Activated T-helper 1 cell treated with anti-CD3 and anti-CD28 coated beads, Interleukin-12 subunit alpha, Interleukin-12 subunit beta, Interleukin-2, Interleukin-4 antibody, amounts not matched to agents 30 ng/mL and 10 ng/mL and 1 ng/mL, durations not matched to agents 14 hours and 24 hours and 36 hours (primary cell): ENCODE measurements at regions not wholly inside any gene's neighbourhood (a gene's known extent, or its start where the extent isn't known, plus 50 kb on each side); places are given as distances from the start of the nearest gene placed in this dataset.
"Not testable (repeated sequence)": the region's sequence is repeated elsewhere in the genome, so short reads cannot be mapped to it uniquely, and the experiment has no call there.

ENCODE experiments used
- DNase-seq: peaks from one replicate; pipeline ENCODE4 v3.0.0; 2021; ENCODE audit warnings: low spot score
- H3K27ac Mint-ChIP-seq: one replicate; pipeline ENCODE4 v1.8.0; 2021; ENCODE audit warnings: mild to moderate bottlenecking, mixed read lengths
- H3K27me3 Mint-ChIP-seq: one replicate; pipeline ENCODE4 v1.8.0; 2022; ENCODE audit warnings: mild to moderate bottlenecking, moderate library complexity, mixed read lengths; ENCODE audit not compliant: insufficient read depth
- H3K36me3 Mint-ChIP-seq: one replicate; pipeline ENCODE4 v1.8.0; 2021; ENCODE audit warnings: low read depth, mixed read lengths
- H3K4me1 Mint-ChIP-seq: one replicate; pipeline ENCODE4 v1.8.0; 2021; ENCODE audit warnings: low read depth, mixed read lengths
- H3K4me3 Mint-ChIP-seq: one replicate; pipeline ENCODE4 v1.8.0; 2021; ENCODE audit warnings: mild to moderate bottlenecking, moderate library complexity, mixed read lengths
- H3K9me3 Mint-ChIP-seq: one replicate; pipeline ENCODE4 v1.8.0; 2021; ENCODE audit warnings: mixed read lengths
- intact Hi-C: fragments of 100-400 bp; cut with micrococcal nuclease; formaldehyde crosslinking; loops from one replicate; pipeline ENCODE4 v1.15.1; 2024

DNA sequence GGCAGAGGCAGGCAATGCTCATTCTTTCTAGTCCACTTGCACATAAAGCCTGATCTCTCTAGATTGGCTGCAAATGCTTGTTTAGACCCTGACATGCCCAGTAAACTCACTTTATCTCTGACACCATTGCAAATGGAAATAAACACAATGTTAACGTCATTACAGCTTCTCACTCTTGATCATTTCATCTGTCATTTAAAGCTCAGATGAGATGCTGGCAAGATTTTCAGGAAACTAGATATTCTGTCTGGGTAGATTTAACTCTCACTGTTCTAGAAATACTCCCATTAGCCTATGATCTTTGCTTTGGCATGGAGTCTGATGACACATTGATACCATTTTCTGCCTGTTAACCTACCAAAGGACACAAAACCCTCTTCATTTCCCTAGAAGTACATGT lies 320.7 kb upstream of the HNRNPA3 start:
- Mint-ChIP-seq H3K4me1 (no peaks in the 10 kb centered on the region), H3K27me3 (peaks cover 2% of the 10 kb centered on the region), H3K27ac (no peak overlapping the region), H3K9me3 (no peaks in the 10 kb centered on the region), H3K4me3 (no peak overlapping the region), H3K36me3 (peaks cover 2% of the 10 kb centered on the region)
- intact Hi-C loops: no loop called here
- DNase-seq: no peak

DNA sequence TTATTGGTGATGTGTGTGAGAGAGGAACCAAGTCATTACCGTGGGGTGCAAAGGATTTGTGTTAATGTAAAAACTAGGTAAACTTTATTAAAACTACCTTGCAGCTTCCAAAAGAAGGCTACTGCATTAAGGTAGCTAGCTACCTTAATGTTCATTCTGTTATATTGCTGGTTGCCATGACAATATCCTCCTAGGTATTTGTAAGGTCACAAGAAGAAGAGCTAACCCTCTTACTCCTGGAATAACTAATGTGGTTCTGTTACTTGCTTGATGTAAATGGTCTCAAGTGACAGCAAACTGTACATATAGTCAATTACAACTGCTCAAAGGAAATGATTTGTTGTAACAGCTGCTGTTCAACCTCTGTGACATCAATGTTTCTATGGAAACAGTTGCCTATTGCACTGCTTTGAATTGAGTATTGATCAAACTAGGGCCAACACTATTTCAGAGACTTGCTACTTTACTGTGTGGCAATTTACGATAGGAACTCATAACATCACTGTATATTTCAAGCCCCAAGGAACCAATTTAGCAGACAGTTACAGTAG lies 319.8 kb upstream of the HNRNPA3 start:
- no peak for DNase-seq
- Mint-ChIP-seq H3K4me3 (no peak overlapping the region), H3K9me3 (no peaks in the 10 kb centered on the region), H3K4me1 (no peaks in the 10 kb centered on the region), H3K27ac (no peak overlapping the region), H3K36me3 (peaks cover 2% of the 10 kb centered on the region), H3K27me3 (peaks cover 2% of the 10 kb centered on the region)
- intact Hi-C loops: no loop called here

DNA sequence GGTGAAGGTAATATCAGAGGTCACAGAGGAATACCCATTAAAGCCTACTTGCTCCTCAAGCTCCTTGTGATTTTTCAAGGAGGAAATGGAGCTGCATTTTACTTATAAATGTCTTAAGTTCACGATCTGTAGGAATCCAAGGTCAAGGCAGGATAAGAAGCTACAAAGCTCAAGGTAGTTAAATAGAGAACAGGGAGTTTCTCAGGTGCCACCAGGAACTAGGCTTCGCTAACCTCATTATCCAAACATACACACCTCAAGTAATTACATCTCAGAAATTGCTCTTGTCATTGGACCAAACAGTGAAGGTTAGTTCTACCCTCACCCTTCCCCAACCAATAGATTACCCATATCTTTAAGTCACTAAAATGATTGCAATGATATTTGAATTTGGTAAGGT lies 317.4 kb upstream of the HNRNPA3 start:
- intact Hi-C loops: no loop called here
- Mint-ChIP-seq H3K9me3 (no peaks in the 10 kb centered on the region), H3K4me1 (no peaks in the 10 kb centered on the region), H3K27me3 (peaks cover 8% of the 10 kb centered on the region), H3K4me3 (no peak overlapping the region), H3K36me3 (peaks cover 2% of the 10 kb centered on the region), H3K27ac (no peak overlapping the region)
- no peak for DNase-seq

DNA sequence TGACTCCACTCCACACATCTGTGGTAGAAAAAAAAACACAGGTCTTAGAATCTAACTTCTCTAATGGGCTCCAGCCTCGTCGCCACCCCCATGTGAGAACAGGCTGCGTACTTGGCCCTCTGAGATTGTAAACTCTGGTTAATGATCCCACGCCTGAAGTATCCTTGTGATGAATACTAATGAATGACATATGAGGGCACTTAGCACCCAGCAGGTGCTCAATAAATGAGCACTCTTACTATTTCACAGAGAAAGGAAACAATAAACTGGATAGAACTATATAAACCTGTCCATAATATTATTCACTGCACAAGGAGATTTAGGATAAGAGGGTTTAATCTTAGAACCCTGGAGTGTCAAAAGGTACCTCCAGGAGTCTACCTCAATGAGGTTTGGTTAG lies 310.1 kb upstream of the HNRNPA3 start:
- H3K4me1 Mint-ChIP-seq: no peaks in the 10 kb centered on the region
- no peak for DNase-seq
- no peaks in the 10 kb centered on the region for H3K9me3 Mint-ChIP-seq
- peaks cover 25% of the 10 kb centered on the region for H3K27me3 Mint-ChIP-seq
- no peaks in the 10 kb centered on the region for H3K36me3 Mint-ChIP-seq
- intact Hi-C loops: no loop called here
- H3K27ac Mint-ChIP-seq: no peak overlapping the region
- no peak overlapping the region for H3K4me3 Mint-ChIP-seq

DNA sequence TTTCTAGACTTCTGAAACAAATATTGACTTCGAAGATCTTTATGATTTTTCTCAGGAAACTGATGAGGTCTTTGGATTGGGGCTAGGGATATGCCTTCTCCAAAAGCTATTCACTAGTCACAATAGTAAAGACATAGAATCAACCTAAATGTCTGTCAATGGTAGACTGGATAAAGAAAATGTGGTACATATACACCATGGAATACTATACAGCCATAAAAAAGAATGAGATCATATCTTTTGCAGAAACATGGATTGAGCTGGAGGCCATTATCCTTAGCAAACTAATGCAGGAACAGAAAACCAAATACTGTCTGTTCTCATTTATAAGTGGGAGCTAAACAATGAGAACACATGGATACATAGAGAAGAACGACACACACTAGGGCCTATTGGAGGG lies 308.5 kb upstream of the HNRNPA3 start:
- H3K4me1 Mint-ChIP-seq, H3K9me3 Mint-ChIP-seq, H3K27ac Mint-ChIP-seq, DNase-seq, intact Hi-C loops, H3K4me3 Mint-ChIP-seq, H3K36me3 Mint-ChIP-seq: not testable (repeated sequence)
- H3K27me3 Mint-ChIP-seq: peaks cover 21% of the 10 kb centered on the region

DNA sequence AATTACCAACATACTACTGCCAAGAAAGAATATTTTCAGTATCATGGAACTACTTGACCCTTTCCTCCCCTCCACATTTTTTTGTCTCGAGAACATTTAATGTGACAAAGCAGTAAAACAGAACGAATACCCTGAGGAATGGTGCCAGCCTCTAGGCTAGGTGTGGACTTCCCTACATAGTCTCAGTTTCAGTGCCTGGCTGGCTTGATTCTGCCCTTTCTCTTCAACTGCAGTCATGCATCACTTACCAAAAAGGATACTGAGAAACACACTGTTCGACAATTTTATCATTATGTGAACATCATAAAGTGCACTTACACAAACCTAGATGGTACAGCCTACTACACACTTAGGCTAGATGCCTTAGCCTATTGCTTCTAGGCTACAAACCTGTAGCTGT lies 305.3 kb upstream of the HNRNPA3 start:
- no peak for DNase-seq
- peaks cover 11% of the 10 kb centered on the region for H3K4me1 Mint-ChIP-seq
- H3K27ac Mint-ChIP-seq: no peak overlapping the region
- no peaks in the 10 kb centered on the region for H3K36me3 Mint-ChIP-seq
- intact Hi-C loops: no loop called here
- H3K27me3 Mint-ChIP-seq: peaks cover 20% of the 10 kb centered on the region
- no peak overlapping the region for H3K4me3 Mint-ChIP-seq
- H3K9me3 Mint-ChIP-seq: no peaks in the 10 kb centered on the region

DNA sequence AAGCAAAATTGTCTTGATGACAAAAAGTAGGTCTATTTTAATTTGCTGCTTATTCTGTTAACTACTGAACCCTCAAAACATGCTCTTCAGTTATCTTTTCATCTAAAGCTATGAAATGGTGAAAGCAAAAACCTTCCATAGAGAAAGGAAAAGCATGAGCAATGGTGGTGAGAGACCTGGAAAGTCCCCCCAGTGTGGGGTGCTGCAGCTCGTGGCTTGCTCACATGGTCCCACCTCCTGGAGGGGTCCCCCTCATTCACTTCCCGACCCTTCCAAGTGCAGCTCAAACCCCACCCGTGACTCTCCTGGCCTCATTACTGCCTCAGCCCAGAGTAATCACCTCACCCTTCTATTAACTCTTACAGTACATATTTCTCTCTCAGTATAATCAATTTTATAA lies 301.8 kb upstream of the HNRNPA3 start:
- Mint-ChIP-seq H3K36me3 (no peaks in the 10 kb centered on the region), H3K4me3 (no peak overlapping the region), H3K27me3 (peaks cover 13% of the 10 kb centered on the region), H3K4me1 (peaks cover 16% of the 10 kb centered on the region), H3K27ac (no peak overlapping the region), H3K9me3 (no peaks in the 10 kb centered on the region)
- intact Hi-C loops: no loop called here
- no peak for DNase-seq

DNA sequence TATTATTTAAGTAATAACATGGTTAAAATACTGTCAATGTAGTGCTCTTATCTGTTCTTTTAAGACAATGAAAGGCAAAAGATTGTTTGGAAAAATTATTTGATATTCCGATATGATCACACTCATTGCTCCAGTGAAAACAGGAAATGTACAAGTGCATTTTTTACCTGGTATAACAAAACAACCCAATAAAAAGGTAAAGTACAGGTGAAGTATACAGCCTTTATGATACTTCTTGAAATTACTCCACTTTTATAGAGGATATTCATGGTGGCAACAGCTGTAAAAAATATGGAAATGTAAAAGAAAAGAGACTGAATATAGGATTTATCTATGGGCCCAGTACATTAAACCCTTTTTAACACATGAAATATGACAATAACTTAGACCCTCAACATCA lies 298.6 kb upstream of the HNRNPA3 start:
- H3K36me3 Mint-ChIP-seq: no peaks in the 10 kb centered on the region
- no peak for DNase-seq
- H3K4me3 Mint-ChIP-seq: no peak overlapping the region
- intact Hi-C loops: no loop called here
- H3K27me3 Mint-ChIP-seq: peaks cover 6% of the 10 kb centered on the region
- H3K27ac Mint-ChIP-seq: no peak overlapping the region
- peaks cover 17% of the 10 kb centered on the region for H3K4me1 Mint-ChIP-seq
- no peaks in the 10 kb centered on the region for H3K9me3 Mint-ChIP-seq

DNA sequence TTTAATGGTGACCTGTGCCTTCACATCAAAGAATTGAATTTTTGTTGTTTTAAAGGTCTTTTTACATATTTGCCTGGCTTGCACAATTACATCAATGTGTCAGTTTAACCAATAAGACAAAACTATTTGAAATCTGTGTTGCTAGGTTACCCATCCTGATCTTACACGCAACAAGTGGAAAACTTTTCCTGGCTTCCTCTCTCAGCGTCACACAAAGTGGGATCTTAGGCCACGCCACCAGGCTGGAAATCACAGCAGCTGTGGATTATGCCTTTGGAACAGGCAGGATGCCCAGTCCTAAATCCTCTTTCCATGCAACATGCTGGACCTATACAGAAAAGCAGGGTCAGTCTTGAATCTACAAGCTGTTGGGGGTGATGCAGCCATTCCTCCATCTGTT lies 298.2 kb upstream of the HNRNPA3 start:
- Mint-ChIP-seq H3K9me3 (no peaks in the 10 kb centered on the region), H3K36me3 (no peaks in the 10 kb centered on the region), H3K27me3 (peaks cover 6% of the 10 kb centered on the region), H3K4me1 (peaks cover 17% of the 10 kb centered on the region), H3K27ac (no peak overlapping the region), H3K4me3 (no peak overlapping the region)
- DNase-seq: no peak
- intact Hi-C loops: no loop called here

DNA sequence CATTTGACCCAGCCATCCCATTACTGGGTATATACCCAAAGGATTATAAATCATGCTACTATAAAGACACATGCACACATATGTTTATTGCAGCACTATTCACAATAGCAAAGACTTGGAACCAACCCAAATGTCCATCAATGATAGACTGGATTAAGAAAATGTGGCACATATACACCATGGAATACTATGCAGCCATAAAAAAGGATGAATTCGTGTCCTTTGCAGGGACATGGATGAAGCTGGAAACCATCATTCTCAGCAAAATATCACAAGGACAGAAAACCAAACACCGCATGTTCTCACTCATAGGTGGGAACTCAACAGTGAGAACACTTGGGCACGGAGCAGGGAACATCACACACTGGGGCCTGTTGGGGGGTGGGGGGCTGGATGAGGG lies 290.0 kb upstream of the HNRNPA3 start:
- H3K4me1 Mint-ChIP-seq, DNase-seq, intact Hi-C loops, H3K4me3 Mint-ChIP-seq, H3K36me3 Mint-ChIP-seq, H3K27ac Mint-ChIP-seq, H3K9me3 Mint-ChIP-seq: not testable (repeated sequence)
- peaks cover 13% of the 10 kb centered on the region for H3K27me3 Mint-ChIP-seq

DNA sequence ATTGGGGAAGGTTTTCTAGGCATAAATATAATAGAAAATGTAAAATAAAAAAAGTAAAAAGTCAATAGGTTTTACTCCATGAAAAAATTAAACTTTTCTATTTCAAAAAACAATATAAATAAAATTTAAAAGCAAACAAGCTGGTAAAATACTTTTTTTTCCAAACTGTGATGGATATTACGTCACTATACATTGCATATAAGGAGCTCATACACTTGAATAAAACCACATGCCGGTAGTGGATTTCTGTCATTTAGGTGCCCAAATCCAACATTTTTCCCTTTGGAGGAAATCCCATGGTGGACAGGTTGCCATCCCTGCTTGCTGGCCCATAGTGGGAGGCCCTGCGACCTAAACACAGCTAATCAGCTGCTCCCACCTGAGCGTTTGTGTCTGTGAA lies 289.4 kb upstream of the HNRNPA3 start:
- no peaks in the 10 kb centered on the region for H3K4me1 Mint-ChIP-seq
- peaks cover 2% of the 10 kb centered on the region for H3K36me3 Mint-ChIP-seq
- intact Hi-C loops: no loop called here

DNA sequence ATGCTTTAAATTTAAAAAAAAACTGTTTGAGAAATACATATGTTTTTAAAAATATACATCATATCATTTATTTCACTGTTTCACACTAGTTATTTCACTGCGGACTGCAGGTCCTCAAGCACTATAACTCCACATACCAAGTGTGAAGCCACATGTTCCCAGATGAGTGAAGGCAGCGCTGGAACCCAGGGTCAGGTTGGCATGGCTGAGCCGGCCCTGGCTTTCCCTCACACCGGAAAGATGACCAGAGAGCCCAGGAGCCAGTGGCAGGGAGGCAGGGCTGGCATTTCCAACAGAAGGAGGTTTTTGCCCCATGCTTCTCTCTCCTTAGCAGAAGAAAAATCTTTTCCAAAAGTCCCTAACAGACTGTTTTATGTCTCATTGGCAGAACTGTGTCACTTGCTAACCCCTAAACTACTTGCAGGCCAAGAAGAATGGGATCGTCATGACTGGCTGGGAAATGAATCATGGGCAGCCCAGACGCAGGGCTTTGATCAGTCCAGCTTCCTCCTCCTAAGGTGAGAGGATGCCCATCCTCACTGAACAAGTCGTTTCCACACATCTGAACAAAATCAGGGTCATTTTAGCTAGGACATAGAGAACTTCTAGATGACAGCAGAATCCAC lies 287.6 kb upstream of the HNRNPA3 start:
- intact Hi-C loops: no loop called here
- Mint-ChIP-seq H3K36me3 (peaks cover 7% of the 10 kb centered on the region), H3K4me1 (no peaks in the 10 kb centered on the region), H3K27me3 (peaks cover 11% of the 10 kb centered on the region), H3K27ac (no peak overlapping the region), H3K9me3 (peaks cover 7% of the 10 kb centered on the region), H3K4me3 (no peak overlapping the region)
- no peak for DNase-seq

More for the DNA sequence above, 289.4 kb upstream of the HNRNPA3 start:
- Mint-ChIP-seq H3K4me3 (no peak overlapping the region), H3K27me3 (peaks cover 13% of the 10 kb centered on the region), H3K27ac (no peak overlapping the region), H3K9me3 (no peaks in the 10 kb centered on the region)
- DNase-seq: no peak

DNA sequence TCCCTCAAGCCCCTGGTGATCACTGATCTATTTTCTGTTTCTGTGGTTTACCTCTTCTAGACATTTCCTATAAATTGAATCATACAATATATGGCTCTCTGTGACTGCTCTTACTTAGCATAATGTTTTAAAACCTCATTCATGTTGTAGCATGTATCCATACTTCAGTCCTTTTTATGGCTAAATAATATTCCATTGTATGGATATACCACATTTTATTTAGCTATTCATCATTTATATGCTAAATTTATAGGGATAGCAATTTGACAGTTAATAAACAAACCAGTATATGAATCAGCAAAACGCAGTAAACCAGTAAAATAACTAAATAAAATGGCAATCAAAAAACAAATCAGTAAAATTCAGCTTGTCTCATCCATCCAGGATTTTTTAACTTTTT lies 286.1 kb upstream of the HNRNPA3 start:
- no peak for DNase-seq
- Mint-ChIP-seq H3K9me3 (peaks cover 7% of the 10 kb centered on the region), H3K4me1 (peaks cover 12% of the 10 kb centered on the region), H3K27me3 (peaks cover 2% of the 10 kb centered on the region), H3K4me3 (no peak overlapping the region), H3K27ac (no peak overlapping the region), H3K36me3 (peaks cover 10% of the 10 kb centered on the region)
- intact Hi-C loops: no loop called here

DNA sequence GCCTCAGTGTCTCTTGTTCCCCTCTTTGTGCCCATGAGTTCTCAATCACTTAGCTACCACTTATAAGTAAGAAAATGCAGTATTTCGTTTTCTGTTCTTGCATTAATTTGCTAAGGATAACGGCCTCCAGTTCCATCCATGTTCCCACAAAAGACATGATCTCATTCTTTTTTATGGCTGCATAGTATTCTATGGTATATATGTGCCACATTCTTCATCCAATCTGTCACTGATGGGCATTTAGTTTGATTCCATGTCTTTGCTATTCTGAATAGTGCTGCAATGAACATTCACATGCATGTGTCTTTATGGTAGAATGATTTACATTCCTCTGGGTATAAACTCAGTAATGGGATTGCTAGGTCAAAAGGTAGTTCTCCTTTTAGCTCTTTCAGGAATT lies 283.2 kb upstream of the HNRNPA3 start:
- H3K4me1 Mint-ChIP-seq: peaks cover 30% of the 10 kb centered on the region
- H3K27me3 Mint-ChIP-seq, H3K9me3 Mint-ChIP-seq, DNase-seq, H3K27ac Mint-ChIP-seq, intact Hi-C loops, H3K4me3 Mint-ChIP-seq: not testable (repeated sequence)
- peaks cover 13% of the 10 kb centered on the region for H3K36me3 Mint-ChIP-seq
